Suprapubic skin (tissue), 4 donors: ENCODE measurements at regions not wholly inside any gene's neighbourhood (a gene's known extent, or its start where the extent isn't known, plus 50 kb on each side); places are given as distances from the start of the nearest gene placed in this dataset.

Experiments used
- DNase-seq, 2 donors: peaks; one replicate each; pipeline ENCODE4 v3.0.0-alpha.2; 2019; ENCODE audit warnings: low spot score in 2 of 2
- H3K27ac ChIP-seq: fragments of 200-600 bp; sonication (generic); one replicate; pipeline ENCODE4 v1.5.1; 2019
- H3K27me3 ChIP-seq: fragments of 200-600 bp; sonication (generic); one replicate; pipeline ENCODE4 v1.5.1; 2019
- H3K36me3 ChIP-seq: fragments of 200-600 bp; sonication (generic); one replicate; pipeline ENCODE4 v1.5.1; 2019
- H3K4me1 ChIP-seq: fragments of 200-600 bp; sonication (generic); one replicate; pipeline ENCODE4 v1.5.1; 2019
- H3K4me3 ChIP-seq: fragments of 200-600 bp; sonication (generic); one replicate; pipeline ENCODE4 v1.5.1; 2019; ENCODE audit warnings: mild to moderate bottlenecking
- H3K9me3 ChIP-seq: fragments of 200-600 bp; sonication (generic); one replicate; pipeline ENCODE4 v1.5.1; 2019
- EP300 ChIP-seq: sonication (generic); formaldehyde crosslinking; IDR thresholded peaks from one replicate; pipeline ENCODE4 v1.6.1; 2017; ENCODE audit warnings: antibody characterized with exemption
- POLR2A ChIP-seq, 2 donors: fragments of 450-650 bp; IDR thresholded peaks; one replicate each; pipeline ENCODE4 v1.6.1; 2017; ENCODE audit warnings: antibody characterized with exemption in 2 of 2, mild to moderate bottlenecking in 2 of 2, moderate library complexity in 2 of 2
- POLR2AphosphoS5 ChIP-seq, 3 donors: sonication (generic); formaldehyde crosslinking; IDR thresholded peaks; one replicate each; pipeline ENCODE4 v1.6.1; 2017; ENCODE audit warnings: antibody characterized with exemption in 3 of 3
- WGBS: methylation state at CpG from one replicate; pipeline ENCODE4 v1.1.5; 2018; 5-methylcytosine and 5-hydroxymethylcytosine counted together
- TF ChIP-seq, protein P1 (sequence below), 2 donors: fragments of 200-600 bp in 1 of 2; fragments of 450-650 bp in 1 of 2; sonication (generic) in 1 of 2; IDR thresholded peaks; one replicate each; pipeline ENCODE4 v1.5.1; 2016 to 2019; ENCODE audit warnings: antibody characterized with exemption in 2 of 2, mild to moderate bottlenecking in 1 of 2, moderate library complexity in 1 of 2

DNA sequence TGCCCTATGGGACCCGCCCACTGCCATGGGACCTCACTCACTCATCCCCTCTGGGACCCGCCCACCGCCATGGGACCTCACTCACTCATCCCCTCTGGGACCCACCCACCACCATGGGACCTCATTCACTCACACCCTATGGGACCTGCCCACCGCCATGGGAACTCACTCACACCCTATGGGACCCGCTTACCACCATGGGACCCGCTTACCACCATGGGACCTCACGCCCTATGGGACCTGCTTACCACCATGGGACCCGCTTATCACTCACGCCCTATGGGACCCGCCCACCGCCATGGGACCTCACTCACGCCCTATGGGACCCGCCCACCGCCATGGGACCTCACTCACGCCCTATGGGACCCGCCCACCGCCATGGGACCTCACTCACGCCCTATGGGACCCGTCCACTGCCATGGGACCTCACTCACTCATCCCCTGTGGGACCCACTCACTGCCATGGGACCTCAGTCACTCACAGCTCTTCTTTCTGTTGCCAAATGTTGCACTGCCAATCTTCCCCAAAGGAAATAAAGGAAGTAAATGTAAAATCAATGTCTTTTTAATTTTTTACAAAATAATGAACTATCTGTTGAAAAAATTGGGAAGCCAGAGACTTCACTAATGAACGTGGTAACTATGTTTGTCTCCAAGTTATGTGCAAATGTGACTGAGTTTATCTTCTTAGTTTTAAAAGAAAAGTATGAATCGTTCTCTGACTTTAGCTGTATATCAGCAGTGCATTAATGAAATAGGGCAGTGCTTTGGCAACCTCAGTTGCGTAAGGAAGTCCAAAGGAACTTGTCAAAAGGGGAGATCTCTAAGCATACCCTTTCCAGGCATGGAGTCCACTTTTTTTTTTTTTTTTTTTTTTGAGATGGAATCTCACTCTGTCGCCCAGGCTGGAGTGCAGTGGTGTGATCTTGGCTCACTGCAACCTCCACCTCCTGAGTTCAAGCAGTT lies 101.5 kb upstream of the MGAT5 start:
- DNase-seq: no peak
- Histone ChIP-seq H3K36me3 (no peaks in the 10 kb centered on the region), H3K27ac (no peak overlapping the region), H3K9me3 (no peaks in the 10 kb centered on the region), H3K4me1 (peaks cover 40% of the 10 kb centered on the region), H3K4me3 (no peak overlapping the region), H3K27me3 (no peaks in the 10 kb centered on the region)
- TF ChIP-seq POLR2A (IDR thresholded peaks at IDR 0.05) (no peak), EP300 (no peak), POLR2AphosphoS5 (IDR thresholded peaks at IDR 0.05) (no peak)
- TF ChIP-seq, protein P1, sequence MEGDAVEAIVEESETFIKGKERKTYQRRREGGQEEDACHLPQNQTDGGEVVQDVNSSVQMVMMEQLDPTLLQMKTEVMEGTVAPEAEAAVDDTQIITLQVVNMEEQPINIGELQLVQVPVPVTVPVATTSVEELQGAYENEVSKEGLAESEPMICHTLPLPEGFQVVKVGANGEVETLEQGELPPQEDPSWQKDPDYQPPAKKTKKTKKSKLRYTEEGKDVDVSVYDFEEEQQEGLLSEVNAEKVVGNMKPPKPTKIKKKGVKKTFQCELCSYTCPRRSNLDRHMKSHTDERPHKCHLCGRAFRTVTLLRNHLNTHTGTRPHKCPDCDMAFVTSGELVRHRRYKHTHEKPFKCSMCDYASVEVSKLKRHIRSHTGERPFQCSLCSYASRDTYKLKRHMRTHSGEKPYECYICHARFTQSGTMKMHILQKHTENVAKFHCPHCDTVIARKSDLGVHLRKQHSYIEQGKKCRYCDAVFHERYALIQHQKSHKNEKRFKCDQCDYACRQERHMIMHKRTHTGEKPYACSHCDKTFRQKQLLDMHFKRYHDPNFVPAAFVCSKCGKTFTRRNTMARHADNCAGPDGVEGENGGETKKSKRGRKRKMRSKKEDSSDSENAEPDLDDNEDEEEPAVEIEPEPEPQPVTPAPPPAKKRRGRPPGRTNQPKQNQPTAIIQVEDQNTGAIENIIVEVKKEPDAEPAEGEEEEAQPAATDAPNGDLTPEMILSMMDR (IDR thresholded peaks at IDR 0.05): no peak
- 90% methylated on average over 23 of the region's 23 CpGs for WGBS

DNA sequence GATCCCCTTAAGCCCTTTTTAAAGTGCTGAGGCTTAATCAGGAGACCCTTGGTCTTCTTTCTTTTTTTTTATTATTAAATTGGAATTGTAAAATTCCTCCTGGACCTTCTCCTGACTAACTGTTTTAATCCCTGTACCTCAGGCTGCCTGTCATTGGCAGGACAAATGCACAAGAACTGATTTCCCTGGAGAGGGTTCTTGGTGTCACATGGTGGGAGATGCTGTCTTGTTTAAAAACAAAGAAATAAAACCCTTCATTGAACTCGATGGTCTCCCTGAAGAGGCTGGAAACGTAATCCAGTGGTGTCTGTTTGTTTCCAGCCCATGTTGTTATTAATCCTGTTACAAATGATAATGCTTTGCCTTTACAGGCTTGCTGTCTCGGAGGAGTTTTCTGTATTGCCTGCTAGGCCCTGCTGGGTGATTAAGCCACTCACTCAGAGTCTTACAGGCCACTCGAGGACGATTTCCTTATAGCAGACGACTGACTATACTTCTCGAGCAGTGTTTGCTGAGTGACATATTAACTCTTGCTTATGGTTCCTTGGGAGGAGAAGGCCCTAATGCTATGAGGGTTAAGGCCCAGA lies 100.5 kb upstream of the MGAT5 start:
- no peaks in the 10 kb centered on the region for H3K36me3 ChIP-seq
- no peaks in the 10 kb centered on the region for H3K27me3 ChIP-seq
- no peak overlapping the region for H3K4me3 ChIP-seq
- peaks cover 38% of the 10 kb centered on the region for H3K4me1 ChIP-seq
- TF ChIP-seq EP300: no peak
- TF ChIP-seq POLR2AphosphoS5 (IDR thresholded peaks at IDR 0.05): no peak
- TF ChIP-seq, protein P1 (IDR thresholded peaks at IDR 0.05): no peak
- no peak for TF ChIP-seq POLR2A (IDR thresholded peaks at IDR 0.05)
- no peak for DNase-seq
- 78% methylated on average over 7 of the region's 7 CpGs for WGBS
- H3K9me3 ChIP-seq: no peaks in the 10 kb centered on the region
- no peak overlapping the region for H3K27ac ChIP-seq

DNA sequence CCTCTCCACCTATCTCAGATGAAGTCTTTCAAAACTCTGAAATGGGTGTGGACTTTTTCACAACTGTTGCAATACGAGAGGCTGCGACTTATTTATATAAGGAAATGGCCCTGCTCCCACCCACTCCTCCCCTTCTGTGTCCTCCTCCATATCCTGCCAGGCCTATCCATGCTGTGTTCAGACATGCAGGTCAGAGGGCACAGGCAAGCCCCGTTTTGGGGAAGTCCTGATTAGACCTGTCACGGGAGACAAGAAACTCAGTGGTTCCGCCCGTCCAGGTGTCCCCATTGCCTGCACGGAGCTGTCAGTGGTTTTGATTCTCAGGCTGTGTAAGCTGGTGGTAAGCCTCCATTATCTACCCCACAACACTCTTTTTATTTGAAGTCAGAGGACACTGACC lies 99.6 kb upstream of the MGAT5 start:
- no peaks in the 10 kb centered on the region for H3K9me3 ChIP-seq
- H3K4me1 ChIP-seq: peaks cover 32% of the 10 kb centered on the region
- no peaks in the 10 kb centered on the region for H3K27me3 ChIP-seq
- 50% methylated on average over 7 of the region's 7 CpGs for WGBS
- no peaks in the 10 kb centered on the region for H3K36me3 ChIP-seq
- TF ChIP-seq POLR2AphosphoS5 (IDR thresholded peaks at IDR 0.05) (no peak), EP300 (no peak)
- no peak overlapping the region for H3K4me3 ChIP-seq
- H3K27ac ChIP-seq: no peak overlapping the region
- no peak for DNase-seq

DNA sequence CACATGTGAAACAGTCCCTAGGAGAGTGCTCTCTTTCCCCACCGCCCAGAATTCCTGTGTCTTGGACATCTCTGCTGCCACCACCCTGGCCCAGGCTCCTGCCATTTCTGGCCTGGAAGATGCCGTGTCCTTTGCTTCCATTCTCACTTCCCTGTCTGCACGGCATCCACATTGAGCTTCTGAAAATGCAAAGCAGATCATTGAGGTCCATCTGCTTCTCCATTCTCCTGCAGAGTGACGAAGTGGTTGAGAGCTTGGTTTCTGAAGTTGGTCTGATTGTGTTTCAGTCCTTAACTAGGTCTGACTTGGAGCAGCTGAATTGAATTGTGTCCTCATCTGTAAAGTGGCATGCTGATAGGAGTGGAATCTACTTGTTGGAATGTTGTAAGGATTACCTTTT lies 98.7 kb upstream of the MGAT5 start:
- no peak for DNase-seq
- no peak overlapping the region for H3K27ac ChIP-seq
- no peak overlapping the region for H3K4me3 ChIP-seq
- H3K9me3 ChIP-seq: no peaks in the 10 kb centered on the region
- peaks cover 26% of the 10 kb centered on the region for H3K4me1 ChIP-seq
- TF ChIP-seq EP300 (no peak), POLR2A (IDR thresholded peaks at IDR 0.05) (no peak), POLR2AphosphoS5 (IDR thresholded peaks at IDR 0.05) (no peak)
- TF ChIP-seq, protein P1 (IDR thresholded peaks at IDR 0.05): no peak
- H3K27me3 ChIP-seq: no peaks in the 10 kb centered on the region
- no peaks in the 10 kb centered on the region for H3K36me3 ChIP-seq
- WGBS: 88% methylated on average over 4 of the region's 4 CpGs

DNA sequence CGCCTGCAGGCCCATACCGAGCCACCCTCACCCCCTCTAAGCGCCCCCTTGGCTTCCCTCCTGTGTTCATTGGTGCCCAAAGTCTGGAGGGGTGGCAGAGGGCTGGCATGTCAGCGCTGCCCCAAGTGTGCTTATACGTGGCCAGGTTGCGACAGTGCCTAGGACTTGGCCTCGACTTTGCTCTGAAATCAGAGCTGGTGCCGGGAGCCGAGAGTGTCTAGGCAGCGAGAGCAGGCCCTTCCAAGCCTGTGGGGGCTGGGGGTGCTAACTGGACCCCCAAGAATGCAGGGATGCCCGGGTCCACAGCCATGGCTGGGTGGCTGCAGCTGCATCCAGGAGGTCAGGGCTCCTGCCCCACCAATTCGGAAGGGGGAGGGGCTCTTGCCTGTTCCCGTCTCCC lies 95.6 kb upstream of the MGAT5 start:
- H3K36me3 ChIP-seq: no peaks in the 10 kb centered on the region
- TF ChIP-seq EP300 (no peak), POLR2A (IDR thresholded peaks at IDR 0.05) (no peak), POLR2AphosphoS5 (IDR thresholded peaks at IDR 0.05) (no peak)
- TF ChIP-seq, protein P1 (IDR thresholded peaks at IDR 0.05): no peak
- no peak for DNase-seq
- no peaks in the 10 kb centered on the region for H3K27me3 ChIP-seq
- H3K27ac ChIP-seq: no peak overlapping the region
- WGBS: 92% methylated on average over 6 of the region's 13 CpGs
- no peaks in the 10 kb centered on the region for H3K9me3 ChIP-seq
- H3K4me3 ChIP-seq: no peak overlapping the region
- peaks cover 34% of the 10 kb centered on the region for H3K4me1 ChIP-seq
